HUES48 (cell line): ENCODE measurements at regions not wholly inside any gene's neighbourhood (a gene's known extent, or its start where the extent isn't known, plus 50 kb on each side); places are given as distances from the start of the nearest gene placed in this dataset.
"Not testable (repeated sequence)": the region's sequence is repeated elsewhere in the genome, so short reads cannot be mapped to it uniquely, and the experiment has no call there.

ENCODE experiments used
- H3K27ac ChIP-seq: one replicate; pipeline ENCODE4 v1.7.0; 2013; ENCODE audit warnings: low read depth, low read length, inconsistent platforms
- H3K27me3 ChIP-seq: 2 replicates; pipeline ENCODE4 v1.6.1; 2013; ENCODE audit warnings: mild to moderate bottlenecking, low read length; ENCODE audit not compliant: control insufficient read depth, insufficient read depth
- H3K36me3 ChIP-seq: 2 replicates; pipeline ENCODE4 v1.6.1; 2013; ENCODE audit warnings: low read length; ENCODE audit not compliant: control insufficient read depth, insufficient read depth
- H3K4me1 ChIP-seq: 2 replicates; pipeline ENCODE4 v1.6.1; 2013; ENCODE audit warnings: mild to moderate bottlenecking, low read length; ENCODE audit not compliant: control insufficient read depth, insufficient read depth
- H3K4me3 ChIP-seq: 2 replicates; pipeline ENCODE4 v1.5.1; 2013; ENCODE audit warnings: mild to moderate bottlenecking, low read depth, low read length
- H3K9ac ChIP-seq: 2 replicates; pipeline ENCODE4 v1.6.1; 2013; ENCODE audit warnings: mild to moderate bottlenecking, low read depth, low read length, moderate library complexity
- H3K9me3 ChIP-seq: 2 replicates; pipeline ENCODE4 v1.6.1; 2013; ENCODE audit warnings: low read length; ENCODE audit not compliant: control insufficient read depth, insufficient read depth

GRCh38 chrX:121433289-121433688 lies 385.9 kb downstream of the GLUD2 start:
- Histone ChIP-seq H3K27me3 (no peaks in the 10 kb centered on the region), H3K9me3 (peaks cover 9% of the 10 kb centered on the region), H3K27ac (no peak overlapping the region), H3K4me3 (no peak overlapping the region), H3K36me3 (no peaks in the 10 kb centered on the region), H3K9ac (no peak overlapping the region), H3K4me1 (no peaks in the 10 kb centered on the region)

- H3K4me1 ChIP-seq, H3K4me3 ChIP-seq: not testable (repeated sequence)
These were observed 390.3 kb downstream of the GLUD2 start for GRCh38 chrX:121437666-121438065.

GRCh38 chrX:121455890-121456289 lies 408.5 kb downstream of the GLUD2 start:
- H3K27me3 ChIP-seq, result 0 out of 2 replicates have a peak, but pooled peaks cover 3% of the 10 kb centered on the region
- H3K4me1 ChIP-seq, result no peaks in the 10 kb centered on the region
- no peaks in the 10 kb centered on the region for H3K36me3 ChIP-seq
- no peak overlapping the region for H3K9ac ChIP-seq
- no peaks in the 10 kb centered on the region for H3K9me3 ChIP-seq
- H3K4me3 ChIP-seq, result no peak overlapping the region
- H3K27ac ChIP-seq, result no peak overlapping the region

More at GRCh38 chrX:121437666-121438065, 390.3 kb downstream of the GLUD2 start:
- not testable (repeated sequence) for H3K36me3 ChIP-seq, H3K9ac ChIP-seq, H3K9me3 ChIP-seq, H3K27me3 ChIP-seq, H3K27ac ChIP-seq

- H3K9me3 ChIP-seq, result no peaks in the 10 kb centered on the region; the same call in 1 of the 2 replicates
- no peak overlapping the region for H3K4me3 ChIP-seq
- no peaks in the 10 kb centered on the region for H3K4me1 ChIP-seq
- no peak overlapping the region for H3K27ac ChIP-seq
- H3K36me3 ChIP-seq, result no peaks in the 10 kb centered on the region
- no peak overlapping the region for H3K9ac ChIP-seq
- 0 out of 2 replicates have a peak, but pooled peaks cover 3% of the 10 kb centered on the region for H3K27me3 ChIP-seq
These were observed 408.9 kb downstream of the GLUD2 start for GRCh38 chrX:121456315-121456714.

GRCh38 chrX:121457096-121457495 lies 409.7 kb downstream of the GLUD2 start:
- Histone ChIP-seq H3K4me1 (no peaks in the 10 kb centered on the region), H3K27me3 (0 out of 2 replicates have a peak, but pooled peaks cover 3% of the 10 kb centered on the region), H3K4me3 (no peak overlapping the region), H3K9me3 (no peaks in the 10 kb centered on the region; the same call in 1 of the 2 replicates), H3K9ac (no peak overlapping the region), H3K27ac (no peak overlapping the region), H3K36me3 (no peaks in the 10 kb centered on the region)

GRCh38 chrX:121479406-121479805 lies 432.0 kb downstream of the GLUD2 start:
- no peaks in the 10 kb centered on the region for H3K4me1 ChIP-seq
- no peak overlapping the region for H3K4me3 ChIP-seq
- H3K9me3 ChIP-seq, result peaks cover 3% of the 10 kb centered on the region; the same call in 1 of the 2 replicates
- H3K9ac ChIP-seq, result no peak overlapping the region
- H3K27ac ChIP-seq, result no peak overlapping the region
- no peaks in the 10 kb centered on the region for H3K27me3 ChIP-seq
- H3K36me3 ChIP-seq, result no peaks in the 10 kb centered on the region

- Histone ChIP-seq H3K27me3 (no peaks in the 10 kb centered on the region), H3K4me3 (no peak overlapping the region), H3K9ac (no peak overlapping the region), H3K9me3 (no peaks in the 10 kb centered on the region), H3K4me1 (peaks cover 6% of the 10 kb centered on the region; the same call in 1 of the 2 replicates), H3K36me3 (no peaks in the 10 kb centered on the region), H3K27ac (no peak overlapping the region)
These were observed 449.6 kb downstream of the GLUD2 start for GRCh38 chrX:121496966-121497365.

GRCh38 chrX:121504153-121504552 lies 456.7 kb downstream of the GLUD2 start:
- no peak overlapping the region for H3K27ac ChIP-seq
- H3K4me1 ChIP-seq, result peaks cover 4% of the 10 kb centered on the region; the same call in 1 of the 2 replicates
- no peaks in the 10 kb centered on the region for H3K9me3 ChIP-seq
- H3K4me3 ChIP-seq, result no peak overlapping the region
- no peaks in the 10 kb centered on the region for H3K27me3 ChIP-seq
- no peaks in the 10 kb centered on the region for H3K36me3 ChIP-seq
- no peak overlapping the region for H3K9ac ChIP-seq

- peaks cover 11% of the 10 kb centered on the region for H3K4me1 ChIP-seq
- no peak overlapping the region for H3K27ac ChIP-seq
- no peak overlapping the region for H3K4me3 ChIP-seq
- no peaks in the 10 kb centered on the region; the same call in 1 of the 2 replicates for H3K27me3 ChIP-seq
- no peak overlapping the region for H3K9ac ChIP-seq
- H3K36me3 ChIP-seq, result no peaks in the 10 kb centered on the region
- H3K9me3 ChIP-seq, result no peaks in the 10 kb centered on the region
These were observed 498.9 kb downstream of the GLUD2 start for GRCh38 chrX:121546317-121546716.

- Histone ChIP-seq H3K27me3 (no peaks in the 10 kb centered on the region), H3K4me1 (no peaks in the 10 kb centered on the region), H3K36me3 (no peaks in the 10 kb centered on the region), H3K9me3 (no peaks in the 10 kb centered on the region), H3K4me3 (no peak overlapping the region), H3K9ac (no peak overlapping the region), H3K27ac (no peak overlapping the region)
These were observed 511.5 kb downstream of the GLUD2 start for GRCh38 chrX:121558886-121559285.

- no peaks in the 10 kb centered on the region for H3K27me3 ChIP-seq
- no peaks in the 10 kb centered on the region for H3K4me1 ChIP-seq
- H3K36me3 ChIP-seq, result no peaks in the 10 kb centered on the region
- H3K9me3 ChIP-seq, result no peaks in the 10 kb centered on the region
- H3K9ac ChIP-seq, result no peak overlapping the region
- no peak overlapping the region for H3K27ac ChIP-seq
- H3K4me3 ChIP-seq, result no peak overlapping the region
These were observed 515.2 kb downstream of the GLUD2 start for GRCh38 chrX:121562616-121563015.

GRCh38 chrX:121569609-121570008 lies 522.2 kb downstream of the GLUD2 start:
- H3K4me1 ChIP-seq, result no peaks in the 10 kb centered on the region
- H3K4me3 ChIP-seq, result no peak overlapping the region
- H3K27me3 ChIP-seq, result peaks cover 3% of the 10 kb centered on the region
- no peak overlapping the region for H3K9ac ChIP-seq
- H3K27ac ChIP-seq, result no peak overlapping the region
- H3K9me3 ChIP-seq, result no peaks in the 10 kb centered on the region
- no peaks in the 10 kb centered on the region for H3K36me3 ChIP-seq
